ENCODE measurements at regions not wholly inside any gene's neighbourhood (a gene's known extent, or its start where the extent isn't known, plus 50 kb on each side); places are given as distances from the start of the nearest gene placed in this dataset.

DNA sequence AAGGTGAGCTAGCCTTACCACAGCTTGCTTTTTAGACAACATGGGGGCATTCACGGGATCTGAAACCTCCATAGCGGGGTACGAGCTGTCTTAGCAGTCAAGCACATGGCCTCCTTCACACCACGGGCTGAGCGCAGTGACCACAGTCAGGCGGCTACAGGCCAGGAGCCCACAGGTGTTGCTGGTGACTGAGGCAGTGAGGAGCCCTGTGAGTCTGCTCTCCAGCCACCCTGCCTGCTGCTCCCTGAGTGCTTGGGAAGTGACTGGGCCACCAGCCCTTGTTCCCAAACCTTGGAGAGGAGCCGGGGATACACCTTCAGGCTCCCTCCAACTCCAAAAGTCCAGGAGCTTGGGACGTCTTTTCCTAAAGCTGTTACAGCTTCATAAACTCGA lies 418.1 kb upstream of the MYT1L start:
- Histone ChIP-seq H3K4me3 (no peak overlapping the region), H3K4me1 (no peaks in the 10 kb centered on the region), H3K27ac (no peak overlapping the region), H3K36me3 (no peaks in the 10 kb centered on the region), H3K9me3 (no peaks in the 10 kb centered on the region), H3K9ac (ENCODE audit: low read depth in 2 of 2, low read length in 2 of 2) (no peak overlapping the region), H3K27me3 (no peaks in the 10 kb centered on the region)
- DNase-seq = no peak
- no peak for TF ChIP-seq CTCF (IDR thresholded peaks at IDR 0.05)
- intact Hi-C loops (cut with DNase I) = no loop called here

DNA sequence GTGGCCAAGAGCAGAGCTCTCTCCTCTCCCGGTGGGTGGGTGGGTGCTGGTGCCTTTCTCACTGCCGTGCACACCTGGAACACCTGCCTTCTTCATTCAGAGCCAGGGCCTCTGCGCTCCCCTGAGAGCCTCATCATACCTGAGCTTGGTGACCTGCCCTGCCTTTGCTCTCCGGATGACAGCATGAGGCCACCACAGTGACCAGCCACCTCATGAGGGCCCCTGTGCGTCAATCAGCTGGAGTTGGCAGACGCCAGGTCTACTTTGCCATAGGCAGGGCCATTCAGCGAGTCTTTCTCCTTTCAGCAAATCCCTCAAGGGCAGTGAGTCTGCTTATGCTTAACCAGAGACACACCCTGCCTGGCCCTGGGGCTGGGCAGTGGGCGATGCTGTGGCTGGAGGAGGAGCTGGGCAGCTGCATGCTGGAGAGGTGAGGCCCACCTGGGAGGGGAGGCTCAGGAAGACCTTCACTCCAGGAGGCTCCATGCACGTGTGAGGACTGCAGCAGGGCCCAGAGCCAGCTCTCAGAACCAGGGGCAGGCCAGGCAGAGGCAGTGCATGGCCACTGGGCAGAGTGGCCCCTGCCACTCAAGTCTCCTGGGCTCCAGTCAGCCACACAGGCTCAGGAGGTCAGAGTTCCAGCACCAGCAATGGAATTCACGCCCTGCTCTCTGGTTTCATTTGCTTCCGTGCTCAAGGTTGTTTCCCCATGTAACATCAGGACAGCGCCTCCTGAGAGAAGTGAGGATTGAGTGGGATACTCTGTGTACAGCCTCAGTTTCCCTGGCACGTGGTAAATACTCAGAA lies 417.5 kb upstream of the MYT1L start:
- no peak for DNase-seq
- intact Hi-C loops (cut with DNase I) = no loop called here
- Histone ChIP-seq H3K9ac (ENCODE audit: low read depth in 2 of 2, low read length in 2 of 2) (no peak overlapping the region), H3K27ac (no peak overlapping the region), H3K36me3 (no peaks in the 10 kb centered on the region), H3K4me1 (no peaks in the 10 kb centered on the region), H3K4me3 (no peak overlapping the region), H3K27me3 (no peaks in the 10 kb centered on the region), H3K9me3 (no peaks in the 10 kb centered on the region)
- no peak for TF ChIP-seq CTCF (IDR thresholded peaks at IDR 0.05)

- H3K9ac ChIP-seq (ENCODE audit: low read depth in 2 of 2, low read length in 2 of 2) = no peak overlapping the region
- H3K4me3 ChIP-seq = no peak overlapping the region
- H3K9me3 ChIP-seq = no peaks in the 10 kb centered on the region
- intact Hi-C loops (cut with DNase I) = no loop called here
- H3K36me3 ChIP-seq = no peaks in the 10 kb centered on the region
- no peak for TF ChIP-seq CTCF (IDR thresholded peaks at IDR 0.05)
- DNase-seq = no peak
- H3K4me1 ChIP-seq = no peaks in the 10 kb centered on the region
- no peaks in the 10 kb centered on the region for H3K27me3 ChIP-seq
- no peak overlapping the region for H3K27ac ChIP-seq
Measured at GRCh38 chr2:2747797-2748301, 416.8 kb upstream of the MYT1L start.

- Histone ChIP-seq H3K9me3 (no peaks in the 10 kb centered on the region), H3K9ac (ENCODE audit: low read depth in 2 of 2, low read length in 2 of 2) (no peak overlapping the region), H3K4me3 (no peak overlapping the region), H3K4me1 (no peaks in the 10 kb centered on the region), H3K27ac (no peak overlapping the region), H3K36me3 (no peaks in the 10 kb centered on the region), H3K27me3 (no peaks in the 10 kb centered on the region)
- TF ChIP-seq CTCF (IDR thresholded peaks at IDR 0.05) = no peak
- intact Hi-C loops (cut with DNase I) = no loop called here
- no peak for DNase-seq
Measured at GRCh38 chr2:2746731-2747130, 415.7 kb upstream of the MYT1L start.

- no peak overlapping the region for H3K27ac ChIP-seq
- H3K9me3 ChIP-seq = no peaks in the 10 kb centered on the region
- no peaks in the 10 kb centered on the region for H3K36me3 ChIP-seq
- H3K4me3 ChIP-seq = no peak overlapping the region
- no peak for TF ChIP-seq CTCF (IDR thresholded peaks at IDR 0.05)
- DNase-seq = no peak
- intact Hi-C loops (cut with DNase I) = no loop called here
- H3K4me1 ChIP-seq = no peaks in the 10 kb centered on the region
- no peak overlapping the region for H3K9ac ChIP-seq (ENCODE audit: low read depth in 2 of 2, low read length in 2 of 2)
- no peaks in the 10 kb centered on the region for H3K27me3 ChIP-seq
Measured at GRCh38 chr2:2744958-2745715, 414.1 kb upstream of the MYT1L start.

All from colonic mucosa (tissue), 4 donors.